SK-N-SH treated with all-trans-retinoic acid at 6 μM for 48 hours (cell line): ENCODE measurements at regions not wholly inside any gene's neighbourhood (a gene's known extent, or its start where the extent isn't known, plus 50 kb on each side); places are given as distances from the start of the nearest gene placed in this dataset.

Source experiments
- ARNTL ChIP-seq: fragments of 450-650 bp; formaldehyde crosslinking; IDR thresholded peaks from 2 replicates; pipeline ENCODE4 v1.5.0; 2020; ENCODE audit warnings: low read depth, mild to moderate bottlenecking, moderate library complexity, borderline replicate concordance
- CSDC2 ChIP-seq: fragments of 250-450 bp; sonication (Bioruptor Pico); IDR thresholded peaks from 2 replicates; pipeline ENCODE4 v1.5.0; 2020; ENCODE audit warnings: mild to moderate bottlenecking, moderate library complexity
- GLIS3 ChIP-seq: fragments of 250-450 bp; sonication (Bioruptor Pico); IDR thresholded peaks from 2 replicates; pipeline ENCODE4 v1.5.0; 2020; ENCODE audit warnings: mild to moderate bottlenecking, moderate library complexity
- ZFP30 ChIP-seq: fragments of 450-650 bp; formaldehyde crosslinking; IDR thresholded peaks from 2 replicates; pipeline ENCODE4 v1.5.0; 2022; ENCODE audit warnings: mild to moderate bottlenecking, moderate library complexity
- ZNF70 ChIP-seq: fragments of 450-650 bp; formaldehyde crosslinking; IDR thresholded peaks from 2 replicates; pipeline ENCODE4 v1.5.0; 2020; ENCODE audit warnings: mild to moderate bottlenecking, moderate library complexity

GRCh38 chr10:2081501-2081900 lies 344.2 kb upstream of the ADARB2 start:
- TF ChIP-seq ARNTL (CRISPR knock-in tag) (no peak), ZFP30 (CRISPR knock-in tag) (no peak), GLIS3 (no peak), CSDC2 (CRISPR knock-in tag) (no peak), ZNF70 (CRISPR knock-in tag) (no peak)
